ENCODE measurements at regions not wholly inside any gene's neighbourhood (a gene's known extent, or its start where the extent isn't known, plus 50 kb on each side); places are given as distances from the start of the nearest gene placed in this dataset.

GRCh38 chr4:129350834-129351721 lies 255.1 kb downstream of the C4orf33 start:
- no peaks in the 10 kb centered on the region for H3K9me3 ChIP-seq (ENCODE audit: control insufficient read depth, low read depth, low read length)
- no peaks in the 10 kb centered on the region for H3K27me3 ChIP-seq (ENCODE audit: control insufficient read depth, extremely low read depth, insufficient read depth, low read length)
- dilution Hi-C loops (cut with MboI; ENCODE audit: extremely low pct_ligation_motif_present, low sequenced_read_pairs), result no loop called here
- no peaks in the 10 kb centered on the region for H3K4me1 ChIP-seq (ENCODE audit: control insufficient read depth, extremely low read depth, insufficient read depth, low read length)
- no peak for DNase-seq (ENCODE audit: low read depth, low spot score)
- FAIRE-seq, result no peak
- no peak for TF ChIP-seq CTCF (optimal IDR thresholded peaks at IDR 0.05 in 1 of 3, IDR thresholded peaks at IDR 0.05 in 1 of 3, conservative IDR thresholded peaks at IDR 0.05 in 1 of 3; ENCODE audit: extremely low read depth in 1 of 3, insufficient read depth in 2 of 3, low read length in 3 of 3)
- TF ChIP-seq EZH2 (IDR thresholded peaks at IDR 0.05; ENCODE audit: low read length), result no peak
- no peak overlapping the region for H3K4me3 ChIP-seq (ENCODE audit: control insufficient read depth in 2 of 3, extremely low read depth in 1 of 3, insufficient read depth in 2 of 3, low read depth in 1 of 3, low read length in 3 of 3)
- no peaks in the 10 kb centered on the region for H4K20me1 ChIP-seq (ENCODE audit: control insufficient read depth, extremely low read depth, insufficient read depth, low read length)
- H3K4me2 ChIP-seq (ENCODE audit: control insufficient read depth, extremely low read depth, insufficient read depth, low read depth, low read length), result no peak overlapping the region
- no peaks in the 10 kb centered on the region for H3K79me2 ChIP-seq (ENCODE audit: control insufficient read depth, insufficient read depth, low read length)
- no peak overlapping the region for H2AFZ ChIP-seq (ENCODE audit: control insufficient read depth, low read length)
- H3K9ac ChIP-seq (ENCODE audit: control insufficient read depth, extremely low read depth, insufficient read depth, low read length), result no peak overlapping the region
- H3K9me1 ChIP-seq (ENCODE audit: control insufficient read depth, extremely low read depth, insufficient read depth, low read length), result no peaks in the 10 kb centered on the region
- H3K36me3 ChIP-seq (ENCODE audit: control insufficient read depth in 2 of 2, extremely low read depth in 1 of 2, insufficient read depth in 2 of 2, low read length in 2 of 2), result no peaks in the 10 kb centered on the region
- H3K27ac ChIP-seq (ENCODE audit: control insufficient read depth, insufficient read depth, low read length), result no peak overlapping the region

- Histone ChIP-seq H3K36me3 (ENCODE audit: control insufficient read depth in 2 of 2, extremely low read depth in 1 of 2, insufficient read depth in 2 of 2, low read length in 2 of 2) (no peaks in the 10 kb centered on the region), H4K20me1 (ENCODE audit: control insufficient read depth, extremely low read depth, insufficient read depth, low read length) (no peaks in the 10 kb centered on the region), H3K4me1 (ENCODE audit: control insufficient read depth, extremely low read depth, insufficient read depth, low read length) (no peaks in the 10 kb centered on the region), H3K4me3 (ENCODE audit: control insufficient read depth in 2 of 3, extremely low read depth in 1 of 3, insufficient read depth in 2 of 3, low read depth in 1 of 3, low read length in 3 of 3) (no peak overlapping the region), H3K27me3 (ENCODE audit: control insufficient read depth, extremely low read depth, insufficient read depth, low read length) (no peaks in the 10 kb centered on the region), H2AFZ (ENCODE audit: control insufficient read depth, low read length) (no peak overlapping the region), H3K27ac (ENCODE audit: control insufficient read depth, insufficient read depth, low read length) (no peak overlapping the region), H3K9me1 (ENCODE audit: control insufficient read depth, extremely low read depth, insufficient read depth, low read length) (no peaks in the 10 kb centered on the region), H3K4me2 (ENCODE audit: control insufficient read depth, extremely low read depth, insufficient read depth, low read depth, low read length) (no peak overlapping the region), H3K9me3 (ENCODE audit: control insufficient read depth, low read depth, low read length) (no peaks in the 10 kb centered on the region), H3K79me2 (ENCODE audit: control insufficient read depth, insufficient read depth, low read length) (no peaks in the 10 kb centered on the region), H3K9ac (ENCODE audit: control insufficient read depth, extremely low read depth, insufficient read depth, low read length) (no peak overlapping the region)
- TF ChIP-seq CTCF (optimal IDR thresholded peaks at IDR 0.05 in 1 of 3, IDR thresholded peaks at IDR 0.05 in 1 of 3, conservative IDR thresholded peaks at IDR 0.05 in 1 of 3; ENCODE audit: extremely low read depth in 1 of 3, insufficient read depth in 2 of 3, low read length in 3 of 3) (no peak), EZH2 (IDR thresholded peaks at IDR 0.05; ENCODE audit: low read length) (no peak)
- dilution Hi-C loops (cut with MboI; ENCODE audit: extremely low pct_ligation_motif_present, low sequenced_read_pairs), result no loop called here
- FAIRE-seq (no peak), DNase-seq (ENCODE audit: low read depth, low spot score) (no peak)
Observed at GRCh38 chr4:129352480-129352879, 256.5 kb downstream of the C4orf33 start.
